DOHH2 (cell line): ENCODE measurements at regions not wholly inside any gene's neighbourhood (a gene's known extent, or its start where the extent isn't known, plus 50 kb on each side); places are given as distances from the start of the nearest gene placed in this dataset.

Experiments used
- H3F3A ChIP-seq: fragments of 200-600 bp; sonication (generic), shearing (Covaris generic); 2 replicates; pipeline ENCODE4 v1.6.0; 2016; ENCODE audit warnings: antibody characterized with exemption, mild to moderate bottlenecking; ENCODE audit not compliant: control insufficient read depth, insufficient read depth
- H3K27ac ChIP-seq: fragments of 200-600 bp; sonication (generic); 2 replicates; pipeline ENCODE4 v1.5.1; 2014; ENCODE audit warnings: low read depth, mild to moderate bottlenecking, low read length, moderate library complexity
- H3K27me3 ChIP-seq: fragments of 200-600 bp; sonication (generic); 2 replicates; pipeline ENCODE4 v1.6.1; 2014; ENCODE audit warnings: mild to moderate bottlenecking, low read length, mixed read lengths; ENCODE audit not compliant: control insufficient read depth
- H3K36me3 ChIP-seq: fragments of 200-600 bp; sonication (generic); 2 replicates; pipeline ENCODE4 v1.6.1; 2014; ENCODE audit warnings: mild to moderate bottlenecking, low read length, moderate library complexity, mixed read lengths; ENCODE audit not compliant: control insufficient read depth
- H3K4me1 ChIP-seq: fragments of 200-600 bp; sonication (generic); 2 replicates; pipeline ENCODE4 v1.6.1; 2014; ENCODE audit warnings: mild to moderate bottlenecking, low read length, mixed read lengths; ENCODE audit not compliant: control insufficient read depth
- H3K4me2 ChIP-seq: fragments of 200-600 bp; sonication (generic); 2 replicates; pipeline ENCODE4 v1.6.0; 2014; ENCODE audit warnings: mild to moderate bottlenecking, low read length, moderate library complexity
- H3K4me3 ChIP-seq: fragments of 200-600 bp; sonication (generic); 2 replicates; pipeline ENCODE4 v1.5.1; 2014; ENCODE audit warnings: mild to moderate bottlenecking, low read length, mixed read lengths
- H3K79me2 ChIP-seq: fragments of 200-600 bp; sonication (generic); 2 replicates; pipeline ENCODE4 v1.6.1; 2014; ENCODE audit warnings: mild to moderate bottlenecking, low read length, mixed read lengths; ENCODE audit not compliant: control insufficient read depth
- H3K9me2 ChIP-seq: fragments of 200-600 bp; sonication (generic); replicated peaks from 2 replicates; pipeline ENCODE4 v1.6.1; 2014; ENCODE audit warnings: mild to moderate bottlenecking, low read length, mixed read lengths; ENCODE audit not compliant: control insufficient read depth
- H3K9me3 ChIP-seq: fragments of 200-600 bp; sonication (generic); 2 replicates; pipeline ENCODE4 v1.6.1; 2014; ENCODE audit warnings: antibody characterized with exemption, low read length, mixed read lengths; ENCODE audit not compliant: control insufficient read depth, insufficient read depth
- H4K20me1 ChIP-seq: fragments of 200-600 bp; sonication (generic); 2 replicates; pipeline ENCODE4 v1.6.0; 2014; ENCODE audit warnings: low read depth, mild to moderate bottlenecking, antibody characterized with exemption, low read length, moderate library complexity; ENCODE audit not compliant: control insufficient read depth, insufficient read depth
- CTCF ChIP-seq: fragments of 200-600 bp; sonication (generic); IDR thresholded peaks from one replicate; pipeline ENCODE4 v1.5.1; 2014; ENCODE audit warnings: antibody characterized with exemption, mild to moderate bottlenecking, low read depth, low read length; ENCODE audit not compliant: poor library complexity, severe bottlenecking
- EZH2phosphoT487 ChIP-seq: fragments of 200-600 bp; sonication (generic); IDR thresholded peaks from 2 replicates; pipeline ENCODE4 v1.6.1; 2017; ENCODE audit warnings: borderline replicate concordance, mild to moderate bottlenecking, antibody characterized with exemption, low read length, moderate library complexity, mixed read lengths

- Histone ChIP-seq H3K4me1 (no peaks in the 10 kb centered on the region), H3K79me2 (no peaks in the 10 kb centered on the region), H3F3A (no peaks in the 10 kb centered on the region), H3K36me3 (no peaks in the 10 kb centered on the region), H3K4me2 (no peak overlapping the region), H4K20me1 (no peaks in the 10 kb centered on the region), H3K27ac (no peak overlapping the region), H3K9me3 (no peaks in the 10 kb centered on the region), H3K27me3 (peaks cover 21% of the 10 kb centered on the region), H3K9me2 (no peaks in the 10 kb centered on the region), H3K4me3 (no peak overlapping the region)
- no peak for TF ChIP-seq CTCF
- TF ChIP-seq EZH2phosphoT487, result no peak
Measured at GRCh38 chr14:65972346-65972870, 513.8 kb upstream of the CCDC196 start.

- Histone ChIP-seq H3K9me3 (no peaks in the 10 kb centered on the region), H3K4me2 (no peak overlapping the region), H3K4me1 (no peaks in the 10 kb centered on the region), H3K27me3 (peaks cover 21% of the 10 kb centered on the region), H3K36me3 (no peaks in the 10 kb centered on the region), H3K9me2 (no peaks in the 10 kb centered on the region), H3F3A (no peaks in the 10 kb centered on the region), H4K20me1 (no peaks in the 10 kb centered on the region), H3K27ac (no peak overlapping the region), H3K4me3 (no peak overlapping the region), H3K79me2 (no peaks in the 10 kb centered on the region)
- no peak for TF ChIP-seq EZH2phosphoT487
- TF ChIP-seq CTCF, result no peak
Measured at GRCh38 chr14:65972891-65973290, 513.3 kb upstream of the CCDC196 start.

- no peaks in the 10 kb centered on the region for H3K79me2 ChIP-seq
- no peaks in the 10 kb centered on the region for H4K20me1 ChIP-seq
- H3K27me3 ChIP-seq, result peaks cover 15% of the 10 kb centered on the region; the same call in 1 of the 2 replicates
- H3K9me3 ChIP-seq, result no peaks in the 10 kb centered on the region
- H3K27ac ChIP-seq, result no peak overlapping the region
- H3F3A ChIP-seq, result no peaks in the 10 kb centered on the region
- no peak overlapping the region for H3K4me3 ChIP-seq
- H3K4me1 ChIP-seq, result no peaks in the 10 kb centered on the region
- no peak for TF ChIP-seq EZH2phosphoT487
- no peak for TF ChIP-seq CTCF
- H3K4me2 ChIP-seq, result no peak overlapping the region
- no peaks in the 10 kb centered on the region for H3K36me3 ChIP-seq
- no peaks in the 10 kb centered on the region for H3K9me2 ChIP-seq
Measured at GRCh38 chr14:65975865-65976264, 510.3 kb upstream of the CCDC196 start.
